Left lobe of liver (tissue), 2 donors: ENCODE measurements at regions not wholly inside any gene's neighbourhood (a gene's known extent, or its start where the extent isn't known, plus 50 kb on each side); places are given as distances from the start of the nearest gene placed in this dataset.

Experiments used
- ATAC-seq: fragments of 200-7000 bp; cut with Tn5 transposase; one replicate; pipeline ENCODE4 v1.9.1; 2020; ENCODE audit warnings: mild to moderate bottlenecking, moderate library complexity
- DNase-seq: peaks from one replicate; pipeline ENCODE4 v3.0.0-alpha.2; 2020; ENCODE audit warnings: low spot score
- donor health status: DM: no; HTN: no; CAD: no; lungs with moderate emphysema.
- donor health status: DM: no; HTN: yes; CAD: no.

GRCh38 chr6:122098201-122098678, 301.2 kb upstream of the HSF2 start:
- ATAC-seq (no peak), DNase-seq (no peak)

- ATAC-seq: no peak
- DNase-seq: no peak
Observed at GRCh38 chr6:122102026-122102425, 297.4 kb upstream of the HSF2 start.

DNA sequence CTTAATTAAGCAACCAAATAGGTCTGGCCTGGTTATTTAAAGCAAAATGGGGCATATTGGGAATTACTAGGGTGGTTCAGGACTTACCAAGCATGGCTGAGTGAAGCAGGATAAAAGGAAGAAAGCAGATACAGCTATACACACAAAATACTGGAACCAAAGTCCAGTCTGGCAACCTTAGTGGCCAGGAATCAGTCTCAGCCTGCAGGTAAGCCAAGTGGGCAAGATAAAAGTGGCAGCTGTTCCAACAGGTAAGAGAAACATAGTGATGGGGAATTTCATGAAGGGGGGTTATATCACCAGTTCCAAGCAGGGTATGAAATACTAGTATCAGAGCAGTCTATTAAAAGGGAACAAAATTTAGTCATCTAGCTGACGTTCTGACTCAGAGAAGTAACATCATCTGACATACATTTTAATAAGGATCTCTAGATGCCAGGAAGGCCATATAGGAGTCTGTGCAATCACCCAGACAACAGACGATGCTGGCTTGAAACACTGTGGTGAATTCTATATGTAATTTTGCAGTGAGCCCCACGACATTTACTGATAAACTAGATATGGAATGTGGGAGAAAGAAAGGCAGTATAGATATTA, 292.1 kb upstream of the HSF2 start:
- DNase-seq (no peak), ATAC-seq (no peak)

DNA sequence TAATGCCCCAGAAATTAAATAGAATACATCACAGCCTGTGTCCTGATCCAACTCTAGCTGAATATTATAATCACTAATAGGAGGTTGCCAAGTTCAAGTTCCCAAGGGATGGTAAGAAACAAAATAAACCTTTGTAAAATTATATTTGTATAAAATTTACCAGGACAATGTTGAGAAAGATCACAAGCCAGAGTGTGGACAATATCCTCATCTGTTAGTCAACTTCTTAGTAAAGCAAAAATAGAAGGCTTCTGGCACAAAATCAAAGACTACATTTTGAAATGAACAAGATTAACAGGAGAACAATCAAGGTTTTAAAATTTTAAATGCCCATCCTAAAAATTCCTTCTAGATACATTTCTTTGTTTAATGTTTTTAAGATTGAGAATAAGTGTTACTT, 290.4 kb upstream of the HSF2 start:
- ATAC-seq: no peak
- DNase-seq: no peak

- DNase-seq (no peak), ATAC-seq (no peak)
Observed at GRCh38 chr6:122114717-122115116, 284.7 kb upstream of the HSF2 start.

GRCh38 chr6:122116119-122116834, 283.2 kb upstream of the HSF2 start:
- ATAC-seq: no peak

DNA sequence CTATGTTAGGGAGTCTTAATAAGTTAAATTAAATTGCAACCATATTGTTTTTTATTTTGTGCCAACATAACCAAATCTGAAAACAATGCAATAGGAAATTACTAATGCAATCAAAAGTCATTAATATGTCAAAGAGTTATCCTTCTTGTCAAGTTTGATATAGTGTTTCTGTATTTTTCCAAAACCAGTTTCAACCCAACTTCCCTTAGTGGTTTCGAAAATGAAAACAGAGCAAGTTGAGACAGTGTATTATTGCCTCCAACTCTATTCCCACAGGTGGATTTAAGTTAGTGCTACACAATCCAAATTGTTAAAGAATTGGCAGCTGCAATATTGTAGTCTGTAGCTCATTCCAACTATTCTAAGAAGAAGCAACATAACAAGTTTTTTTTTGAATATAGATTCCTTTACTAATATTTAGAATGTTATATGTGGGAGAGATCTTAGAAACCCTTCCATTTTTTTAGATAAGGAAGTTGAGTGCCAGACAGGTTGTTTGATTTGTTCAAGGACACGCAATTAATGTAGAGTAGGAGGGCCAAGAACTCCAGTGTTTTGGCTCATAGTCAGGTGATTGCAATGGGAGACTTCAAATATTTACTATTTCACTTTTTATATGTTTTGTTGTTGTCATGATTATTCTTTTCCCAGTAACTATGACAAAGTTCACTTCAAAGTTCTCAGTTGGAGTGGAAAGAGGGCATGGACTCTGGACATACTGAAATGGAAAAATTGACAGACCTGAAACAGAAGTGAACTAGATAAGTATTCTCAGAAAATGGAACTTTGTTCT, 282.4 kb upstream of the HSF2 start:
- DNase-seq (no peak), ATAC-seq (no peak)

More at GRCh38 chr6:122116119-122116834, 283.2 kb upstream of the HSF2 start:
- DNase-seq: no peak

GRCh38 chr6:122118945-122119506, 280.4 kb upstream of the HSF2 start:
- DNase-seq (no peak), ATAC-seq (no peak)

GRCh38 chr6:122122202-122122601, 277.2 kb upstream of the HSF2 start:
- ATAC-seq (no peak), DNase-seq (no peak)

DNA sequence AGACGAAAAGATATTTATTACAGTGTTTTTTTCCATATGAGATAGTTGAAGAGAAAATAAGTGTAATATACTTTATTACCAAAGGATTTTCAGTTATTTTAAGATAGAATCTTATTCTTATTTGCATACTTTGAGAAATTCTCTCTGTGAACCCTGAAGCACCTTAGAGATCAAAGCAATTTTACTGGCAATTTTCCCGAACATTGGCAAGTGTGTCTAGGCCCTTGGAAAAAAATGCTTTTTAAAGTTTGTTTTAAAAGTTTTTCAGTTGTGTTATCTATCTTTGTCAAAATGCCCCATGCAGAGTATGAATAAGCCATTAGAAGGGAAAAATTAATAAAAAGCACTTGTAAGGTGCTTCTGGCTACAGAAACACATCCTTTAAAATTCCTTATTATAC, 276.8 kb upstream of the HSF2 start:
- no peak for ATAC-seq
- no peak for DNase-seq

DNA sequence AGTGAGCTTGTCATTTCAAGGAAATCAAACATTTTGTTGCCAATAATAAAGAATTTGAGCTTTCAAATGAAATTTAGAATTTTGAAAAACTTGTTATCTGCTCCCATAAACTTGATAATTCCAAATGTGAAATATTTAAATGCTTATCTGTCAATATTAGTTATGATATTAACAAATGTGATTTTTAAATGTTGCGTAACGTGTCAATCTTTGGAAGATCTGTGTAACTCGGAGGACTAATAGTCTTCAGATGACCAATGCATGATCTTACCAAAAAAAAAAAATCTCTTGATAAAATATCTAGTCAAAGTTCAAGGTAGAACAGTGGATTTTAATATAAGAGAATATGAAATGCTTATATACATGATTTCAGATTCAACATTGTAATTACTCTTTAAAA, 274.5 kb upstream of the HSF2 start:
- ATAC-seq (no peak), DNase-seq (no peak)

- no peak for ATAC-seq
- no peak for DNase-seq
Observed at GRCh38 chr6:122126894-122127293, 272.6 kb upstream of the HSF2 start.

DNA sequence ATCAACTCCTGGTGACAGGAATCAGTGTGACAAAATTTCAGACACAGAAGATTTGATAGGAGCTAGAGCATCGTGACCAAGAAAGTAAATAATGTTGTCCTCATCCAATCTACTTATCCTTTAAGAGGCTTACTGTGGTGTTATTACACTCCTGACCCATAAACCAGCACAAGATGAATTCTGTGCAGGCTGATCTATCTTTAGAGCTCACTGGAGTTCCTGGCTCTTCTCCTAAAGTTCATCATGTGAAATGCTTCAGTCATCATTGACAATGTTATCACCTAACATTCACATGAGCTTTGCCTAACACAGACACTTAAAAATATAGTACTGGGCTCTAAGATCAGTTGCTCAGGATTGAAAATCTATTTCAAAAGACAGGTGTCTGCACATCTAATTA, 271.0 kb upstream of the HSF2 start:
- ATAC-seq (no peak), DNase-seq (no peak)

DNA sequence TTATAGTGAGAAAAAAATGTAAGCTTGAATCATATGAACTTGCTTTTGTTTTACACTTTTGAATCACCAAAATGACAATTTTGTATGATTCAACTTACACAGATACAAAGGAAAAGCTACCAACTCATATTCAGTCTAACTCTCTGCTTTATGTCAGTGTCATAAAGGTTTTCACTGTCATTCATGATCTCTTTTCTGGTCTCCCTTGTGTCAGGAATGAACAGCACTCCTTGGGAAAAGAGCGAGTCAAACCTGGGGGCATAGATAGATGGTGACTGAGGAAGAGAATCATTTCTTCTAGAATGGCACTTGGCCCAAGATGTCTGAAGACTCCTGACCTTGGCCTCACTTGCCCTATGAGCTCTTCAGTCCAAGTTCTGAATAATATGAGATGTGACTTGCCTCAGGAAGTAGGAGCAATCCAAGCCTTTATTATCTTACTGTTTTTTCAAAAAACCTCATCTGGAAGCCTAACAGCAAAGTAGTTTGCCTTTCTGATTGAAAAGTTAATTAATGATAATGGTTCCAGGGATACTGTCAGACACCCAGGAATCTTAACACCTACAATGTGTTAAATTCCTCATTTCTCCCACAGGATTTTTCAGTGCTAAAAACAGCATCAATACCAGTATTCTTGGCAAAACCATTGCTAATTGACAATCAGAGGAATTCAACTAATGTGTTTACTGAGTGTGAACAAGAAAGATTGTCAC, 270.0 kb upstream of the HSF2 start:
- DNase-seq: no peak
- ATAC-seq: no peak

GRCh38 chr6:122130026-122130348, 269.5 kb upstream of the HSF2 start:
- DNase-seq: no peak
- ATAC-seq: no peak

- ATAC-seq: no peak
- DNase-seq: no peak
Observed at GRCh38 chr6:122130518-122130917, 268.9 kb upstream of the HSF2 start.

DNA sequence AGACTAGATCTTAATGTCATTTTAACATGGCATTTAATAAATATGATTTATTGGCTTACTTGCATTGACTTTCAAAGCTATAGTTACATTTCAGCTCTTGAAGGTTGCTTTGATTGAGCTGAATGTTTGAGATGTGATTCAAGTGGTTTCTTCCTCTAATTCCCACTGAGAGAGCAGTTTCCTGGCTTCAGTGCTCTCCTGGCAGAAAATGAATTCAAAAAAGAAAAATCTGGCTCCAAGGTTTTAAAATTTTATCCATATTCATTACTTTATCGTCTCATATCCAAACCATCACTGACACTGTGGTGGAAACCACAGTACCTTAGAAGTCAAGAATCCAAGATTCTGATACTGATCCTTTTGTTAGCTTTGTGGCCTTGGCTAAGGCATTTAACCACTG, 263.1 kb upstream of the HSF2 start:
- DNase-seq: no peak
- ATAC-seq: no peak

- no peak for ATAC-seq
Observed at GRCh38 chr6:122140031-122140430, 259.4 kb upstream of the HSF2 start.

GRCh38 chr6:122141246-122141645, 258.2 kb upstream of the HSF2 start:
- ATAC-seq: no peak

More at GRCh38 chr6:122140031-122140430, 259.4 kb upstream of the HSF2 start:
- no peak for DNase-seq

GRCh38 chr6:122143813-122144601, 255.4 kb upstream of the HSF2 start:
- no peak for DNase-seq
- ATAC-seq: no peak

More at GRCh38 chr6:122141246-122141645, 258.2 kb upstream of the HSF2 start:
- DNase-seq: no peak
